Prostate gland (tissue), 2 donors: ENCODE measurements at regions not wholly inside any gene's neighbourhood (a gene's known extent, or its start where the extent isn't known, plus 50 kb on each side); places are given as distances from the start of the nearest gene placed in this dataset.
"Not testable (repeated sequence)": the region's sequence is repeated elsewhere in the genome, so short reads cannot be mapped to it uniquely, and the experiment has no call there.

Experiments
- DNase-seq: peaks from one replicate; pipeline ENCODE4 v3.0.0-alpha.2; 2019; ENCODE audit warnings: low spot score
- H3K27ac ChIP-seq, 2 donors: fragments of 200-600 bp; sonication (generic); 2 replicates each; pipeline ENCODE4 v1.5.1; 2017 to 2019
- H3K27me3 ChIP-seq: fragments of 200-600 bp; sonication (generic); replicated peaks from 2 replicates; pipeline ENCODE4 v1.5.1; 2019; ENCODE audit not compliant: insufficient read depth
- H3K36me3 ChIP-seq, 2 donors: fragments of 200-600 bp; sonication (generic); 1 replicate in 1 of 2; 2 replicates in 1 of 2; pipeline versions ENCODE4 v1.5.1 to v1.8.1; 2017 to 2019
- H3K4me1 ChIP-seq: fragments of 200-600 bp; sonication (generic); replicated peaks from 2 replicates; pipeline ENCODE4 v1.5.1; 2019
- H3K4me3 ChIP-seq, 2 donors: fragments of 200-600 bp; sonication (generic); 2 replicates each; pipeline ENCODE4 v1.5.1; 2017 to 2019
- H3K9me3 ChIP-seq: fragments of 200-600 bp; sonication (generic); 2 replicates; pipeline ENCODE4 v1.5.1; 2017
- CTCF ChIP-seq, 4 experiments: fragments of 200-600 bp in 2 of 4; fragments of 450-650 bp in 2 of 4; sonication (generic) in 2 of 4; IDR thresholded peaks; 1 replicate in 3 of 4; 2 replicates in 1 of 4; pipeline ENCODE4 v1.5.1; 2016 to 2019; ENCODE audit warnings: antibody characterized with exemption in 4 of 4, mild to moderate bottlenecking in 2 of 4, moderate library complexity in 2 of 4
- POLR2A ChIP-seq: fragments of 450-650 bp; IDR thresholded peaks from one replicate; pipeline ENCODE4 v1.6.1; 2016; ENCODE audit warnings: antibody characterized with exemption, mild to moderate bottlenecking
- POLR2AphosphoS5 ChIP-seq: sonication (generic); formaldehyde crosslinking; IDR thresholded peaks from one replicate; pipeline ENCODE4 v1.6.1; 2017; ENCODE audit warnings: antibody characterized with exemption
- WGBS: methylation state at CpG from one replicate; pipeline ENCODE4 v1.1.5; 2018; 5-methylcytosine and 5-hydroxymethylcytosine counted together
- intact Hi-C: fragments of 100-400 bp; cut with DNase I; formaldehyde crosslinking; loops from one replicate; pipeline ENCODE4 v1.14.2; 2022

GRCh38 chr13:71360041-71360440 lies 507.0 kb downstream of the DACH1 start:
- Histone ChIP-seq H3K9me3 (no peaks in the 10 kb centered on the region), H3K27me3 (no peaks in the 10 kb centered on the region), H3K36me3 (no peaks in the 10 kb centered on the region), H3K27ac (no peak overlapping the region), H3K4me1 (no peaks in the 10 kb centered on the region), H3K4me3 (no peak overlapping the region)
- TF ChIP-seq POLR2A (no peak), CTCF (IDR thresholded peaks at IDR 0.05) (no peak), POLR2AphosphoS5 (no peak)
- DNase-seq: no peak
- intact Hi-C loops: no loop called here
- WGBS: 94% methylated on average over 1 of the region's 1 CpG

- no peak for TF ChIP-seq CTCF (IDR thresholded peaks at IDR 0.05)
- no peak for TF ChIP-seq POLR2AphosphoS5
- TF ChIP-seq POLR2A: no peak
- no peaks in the 10 kb centered on the region for H3K27me3 ChIP-seq
- H3K36me3 ChIP-seq: no peaks in the 10 kb centered on the region
- no peak overlapping the region for H3K27ac ChIP-seq
- no peaks in the 10 kb centered on the region for H3K4me1 ChIP-seq
- no peak overlapping the region for H3K4me3 ChIP-seq
- WGBS: 97% methylated on average over 4 of the region's 4 CpGs
- no peak for DNase-seq
- intact Hi-C loops: no loop called here
- no peaks in the 10 kb centered on the region for H3K9me3 ChIP-seq
Observed at GRCh38 chr13:71359641-71360040, 507.4 kb downstream of the DACH1 start.

- Histone ChIP-seq H3K36me3 (no peaks in the 10 kb centered on the region), H3K9me3 (no peaks in the 10 kb centered on the region), H3K4me3 (no peak overlapping the region), H3K27ac (no peak overlapping the region), H3K27me3 (no peaks in the 10 kb centered on the region), H3K4me1 (no peaks in the 10 kb centered on the region)
- no peak for DNase-seq
- TF ChIP-seq POLR2AphosphoS5 (no peak), CTCF (IDR thresholded peaks at IDR 0.05) (no peak), POLR2A (no peak)
- 55% methylated on average over 1 of the region's 1 CpG for WGBS
- intact Hi-C loops: no loop called here
Observed at GRCh38 chr13:71358218-71358617, 508.8 kb downstream of the DACH1 start.

- Histone ChIP-seq H3K9me3 (no peaks in the 10 kb centered on the region), H3K27me3 (no peaks in the 10 kb centered on the region), H3K27ac (no peak overlapping the region), H3K4me3 (no peak overlapping the region), H3K36me3 (no peaks in the 10 kb centered on the region), H3K4me1 (no peaks in the 10 kb centered on the region)
- WGBS: 96% methylated on average over 7 of the region's 7 CpGs
- TF ChIP-seq POLR2AphosphoS5 (no peak), POLR2A (no peak), CTCF (IDR thresholded peaks at IDR 0.05) (no peak)
- no peak for DNase-seq
- intact Hi-C loops: no loop called here
Observed at GRCh38 chr13:71355010-71355409, 512.0 kb downstream of the DACH1 start.

GRCh38 chr13:71350886-71351285 lies 516.1 kb downstream of the DACH1 start:
- Histone ChIP-seq H3K4me3 (no peak overlapping the region), H3K4me1 (no peaks in the 10 kb centered on the region), H3K27ac (no peak overlapping the region), H3K9me3 (no peaks in the 10 kb centered on the region), H3K36me3 (no peaks in the 10 kb centered on the region), H3K27me3 (no peaks in the 10 kb centered on the region)
- 65% methylated on average over 2 of the region's 2 CpGs for WGBS
- TF ChIP-seq POLR2A: no peak
- TF ChIP-seq CTCF (IDR thresholded peaks at IDR 0.05): no peak
- TF ChIP-seq POLR2AphosphoS5: no peak
- no peak for DNase-seq
- intact Hi-C loops: no loop called here

- intact Hi-C loops, H3K27me3 ChIP-seq, H3K4me3 ChIP-seq, H3K27ac ChIP-seq, H3K9me3 ChIP-seq, DNase-seq, H3K36me3 ChIP-seq, H3K4me1 ChIP-seq: not testable (repeated sequence)
- WGBS: 97% methylated on average over 4 of the region's 4 CpGs
Observed at GRCh38 chr13:71345856-71346255, 521.1 kb downstream of the DACH1 start.
